Large intestine (tissue), 3 donors: ENCODE measurements at regions not wholly inside any gene's neighbourhood (a gene's known extent, or its start where the extent isn't known, plus 50 kb on each side); places are given as distances from the start of the nearest gene placed in this dataset.

Experiments
- DNase-seq, 2 donors: peaks; one replicate each; pipeline versions ENCODE4 v3.0.0 to v3.0.0-alpha.2; 2013
- H3K27ac ChIP-seq: one replicate; pipeline ENCODE4 v1.5.1; 2013; ENCODE audit warnings: low read length
- H3K27me3 ChIP-seq: 2 replicates; pipeline ENCODE4 v1.6.1; 2013; ENCODE audit warnings: low read length; ENCODE audit not compliant: control insufficient read depth, insufficient read depth
- H3K36me3 ChIP-seq: 2 replicates; pipeline ENCODE4 v1.6.1; 2013; ENCODE audit warnings: low read length; ENCODE audit not compliant: control insufficient read depth, insufficient read depth
- H3K4me1 ChIP-seq: one replicate; pipeline ENCODE4 v1.6.1; 2013; ENCODE audit warnings: low read length; ENCODE audit not compliant: control insufficient read depth, insufficient read depth
- H3K4me3 ChIP-seq: one replicate; pipeline ENCODE4 v1.5.1; 2013; ENCODE audit warnings: low read length
- H3K9me3 ChIP-seq: one replicate; pipeline ENCODE4 v1.6.1; 2013; ENCODE audit warnings: mild to moderate bottlenecking, low read depth, low read length, moderate library complexity; ENCODE audit not compliant: control insufficient read depth
- WGBS: methylation state at CpG from one replicate; pipeline ENCODE4 v1.1.5; 2013; ENCODE audit warnings: low lambda C conversion rate; ENCODE audit not compliant: insufficient coverage; 5-methylcytosine and 5-hydroxymethylcytosine counted together

- H3K27ac ChIP-seq: no peak overlapping the region
- H3K27me3 ChIP-seq: no peaks in the 10 kb centered on the region
- H3K4me1 ChIP-seq: no peaks in the 10 kb centered on the region
- 0% methylated on average over 1 of the region's 11 CpGs for WGBS
- no peak for DNase-seq
- H3K9me3 ChIP-seq: peaks cover 23% of the 10 kb centered on the region
- H3K4me3 ChIP-seq: no peak overlapping the region
- no peaks in the 10 kb centered on the region for H3K36me3 ChIP-seq
Observed at GRCh38 chr13:30845297-30846214, 60.5 kb upstream of the MEDAG start.

GRCh38 chr13:30846311-30846710 is 59.8 kb upstream of the MEDAG start:
- DNase-seq: no peak
- Histone ChIP-seq H3K36me3 (no peaks in the 10 kb centered on the region), H3K4me1 (no peaks in the 10 kb centered on the region), H3K27ac (no peak overlapping the region), H3K27me3 (no peaks in the 10 kb centered on the region), H3K4me3 (no peak overlapping the region), H3K9me3 (peaks cover 23% of the 10 kb centered on the region)
- WGBS: no CpG with 5 or more reads among the region's 2 CpGs

GRCh38 chr13:30846866-30847265 is 59.2 kb upstream of the MEDAG start:
- no peak overlapping the region for H3K4me3 ChIP-seq
- no peaks in the 10 kb centered on the region for H3K4me1 ChIP-seq
- DNase-seq: no peak
- peaks cover 23% of the 10 kb centered on the region for H3K9me3 ChIP-seq
- no CpG with 5 or more reads among the region's 7 CpGs for WGBS
- no peak overlapping the region for H3K27ac ChIP-seq
- H3K36me3 ChIP-seq: no peaks in the 10 kb centered on the region
- no peaks in the 10 kb centered on the region for H3K27me3 ChIP-seq

- H3K27ac ChIP-seq: no peak overlapping the region
- WGBS: 73% methylated on average over 2 of the region's 11 CpGs
Observed at GRCh38 chr13:30847650-30848307, 58.3 kb upstream of the MEDAG start.

GRCh38 chr13:30848332-30849027 is 57.6 kb upstream of the MEDAG start:
- no peaks in the 10 kb centered on the region for H3K27me3 ChIP-seq
- 60% methylated on average over 1 of the region's 5 CpGs for WGBS
- H3K36me3 ChIP-seq: no peaks in the 10 kb centered on the region
- H3K9me3 ChIP-seq: peaks cover 10% of the 10 kb centered on the region
- no peaks in the 10 kb centered on the region for H3K4me1 ChIP-seq
- no peak overlapping the region for H3K27ac ChIP-seq
- DNase-seq: no peak
- no peak overlapping the region for H3K4me3 ChIP-seq

More at GRCh38 chr13:30847650-30848307, 58.3 kb upstream of the MEDAG start:
- Histone ChIP-seq H3K36me3 (no peaks in the 10 kb centered on the region), H3K9me3 (peaks cover 17% of the 10 kb centered on the region), H3K4me1 (no peaks in the 10 kb centered on the region), H3K4me3 (no peak overlapping the region), H3K27me3 (no peaks in the 10 kb centered on the region)
- no peak for DNase-seq

GRCh38 chr13:30849611-30850010 is 56.5 kb upstream of the MEDAG start:
- Histone ChIP-seq H3K27ac (no peak overlapping the region), H3K36me3 (no peaks in the 10 kb centered on the region), H3K27me3 (no peaks in the 10 kb centered on the region), H3K4me1 (no peaks in the 10 kb centered on the region), H3K9me3 (peaks cover under 1% of the 10 kb centered on the region), H3K4me3 (no peak overlapping the region)
- no peak for DNase-seq
- WGBS: 83% methylated on average over 3 of the region's 4 CpGs

GRCh38 chr13:30850204-30850866 is 55.7 kb upstream of the MEDAG start:
- 100% methylated on average over 1 of the region's 2 CpGs for WGBS
- Histone ChIP-seq H3K4me1 (no peaks in the 10 kb centered on the region), H3K27me3 (no peaks in the 10 kb centered on the region), H3K4me3 (no peak overlapping the region), H3K9me3 (no peaks in the 10 kb centered on the region), H3K27ac (no peak overlapping the region), H3K36me3 (no peaks in the 10 kb centered on the region)
- DNase-seq: no peak

- no peak overlapping the region for H3K4me3 ChIP-seq
- H3K27ac ChIP-seq: no peak overlapping the region
- no peaks in the 10 kb centered on the region for H3K4me1 ChIP-seq
- no peaks in the 10 kb centered on the region for H3K36me3 ChIP-seq
- no peaks in the 10 kb centered on the region for H3K27me3 ChIP-seq
- DNase-seq: no peak
- H3K9me3 ChIP-seq: no peaks in the 10 kb centered on the region
Observed at GRCh38 chr13:30850867-30851211, 55.2 kb upstream of the MEDAG start.

- no peak for DNase-seq
- Histone ChIP-seq H3K4me1 (peaks cover 1% of the 10 kb centered on the region), H3K27ac (no peak overlapping the region), H3K9me3 (no peaks in the 10 kb centered on the region), H3K4me3 (no peak overlapping the region), H3K36me3 (no peaks in the 10 kb centered on the region), H3K27me3 (no peaks in the 10 kb centered on the region)
- WGBS: no CpG with 5 or more reads among the region's 5 CpGs
Observed at GRCh38 chr13:30851697-30852096, 54.4 kb upstream of the MEDAG start.

GRCh38 chr13:30855569-30855968 is 50.5 kb upstream of the MEDAG start:
- H3K9me3 ChIP-seq: peaks cover 4% of the 10 kb centered on the region
- DNase-seq: no peak
- H3K4me3 ChIP-seq: no peak overlapping the region
- no CpG with 5 or more reads among the region's 3 CpGs for WGBS
- H3K4me1 ChIP-seq: peaks cover 3% of the 10 kb centered on the region
- no peaks in the 10 kb centered on the region for H3K36me3 ChIP-seq
- H3K27ac ChIP-seq: no peak overlapping the region
- H3K27me3 ChIP-seq: no peaks in the 10 kb centered on the region
